HepG2 (cell line): ENCODE measurements at regions not wholly inside any gene's neighbourhood (a gene's known extent, or its start where the extent isn't known, plus 50 kb on each side); places are given as distances from the start of the nearest gene placed in this dataset.

Experiments
- ATAC-seq: fragments of 200-7000 bp; cut with Tn5 transposase; 3 replicates; pipeline ENCODE4 v1.9.1; 2020; ENCODE audit warnings: mild to moderate bottlenecking, moderate library complexity
- BruUV-seq: library from RNA; stranded (reverse); fragments of 400-500 nt; replicated peaks from 2 replicates; lab custom pipeline; 2021; lab: Mats Ljungman, UMichigan
- CTCF ChIA-PET: fragments of 300-600 bp; formaldehyde crosslinking; extraction: SDS; loops from one replicate; lab custom pipeline; 2021; ENCODE audit warnings: low total read pairs, inconsistent platforms, low intra/inter-chr PET ratio; lab: Yijun Ruan, JAX
- POLR2A ChIA-PET: fragments of 350-600 bp; sonication (Branson Sonifier 250); formaldehyde crosslinking; loops from one replicate; lab custom pipeline; 2020; ENCODE audit warnings: antibody characterized with exemption, inconsistent platforms; lab: Yijun Ruan, JAX
- DNase-seq: peaks from one replicate; pipeline ENCODE4 v3.0.0-alpha.2; 2015; ENCODE audit warnings: low spot score
- FAIRE-seq: peaks from 3 replicates; lab custom pipeline; 2011; peaks lifted over from hg19 to GRCh38; lab: Jason Lieb, UNC
- H2AFZ ChIP-seq: one replicate; pipeline ENCODE4 v1.6.1; 2011; ENCODE audit warnings: low read length, inconsistent platforms
- H3K27ac ChIP-seq: fragments of 300-600 bp; 3 replicates; pipeline ENCODE4 v1.8.0; 2011; ENCODE audit warnings: mixed run types, mild to moderate bottlenecking, mixed read lengths, low read length, inconsistent platforms; ENCODE audit not compliant: insufficient read depth; ENCODE audit errors: extremely low read length
- H3K27me3 ChIP-seq, 2 experiments: fragments of 200-600 bp in 1 of 2; 2 replicates in 1 of 2; 3 replicates in 1 of 2; pipeline versions ENCODE4 v1.6.0 to v1.8.0; 2011; ENCODE audit warnings: low read length in 2 of 2, mild to moderate bottlenecking in 2 of 2, moderate library complexity in 2 of 2, inconsistent platforms in 1 of 2; ENCODE audit not compliant: insufficient read depth in 2 of 2, control insufficient read depth in 1 of 2
- H3K36me3 ChIP-seq, 2 experiments: fragments of 200-600 bp in 1 of 2; replicated peaks in 1 of 2; 2 replicates in 1 of 2; 3 replicates in 1 of 2; pipeline versions ENCODE4 v1.5.1 to v1.8.0; 2011; ENCODE audit warnings: low read length in 2 of 2, inconsistent platforms in 1 of 2; ENCODE audit not compliant: insufficient read depth in 2 of 2, control insufficient read depth in 1 of 2
- H3K4me1 ChIP-seq: 2 replicates; pipeline ENCODE4 v1.5.1; 2012; ENCODE audit warnings: low read length, inconsistent platforms; ENCODE audit not compliant: insufficient read depth
- H3K4me2 ChIP-seq: 2 replicates; pipeline ENCODE4 v1.6.0; 2011; ENCODE audit warnings: low read depth, low read length, inconsistent platforms
- H3K4me3 ChIP-seq, 3 experiments: fragments of 200-600 bp in 1 of 3; sonication (generic), shearing (Covaris generic) in 1 of 3; replicated peaks in 1 of 3; 2 replicates each; pipeline ENCODE4 v1.5.1; 2011 to 2016; ENCODE audit warnings: low read length in 3 of 3, inconsistent platforms in 2 of 3, low read depth in 2 of 3, mild to moderate bottlenecking in 2 of 3, control low read depth in 1 of 3, mixed read lengths in 1 of 3; ENCODE audit not compliant: insufficient read depth in 1 of 3
- H3K79me2 ChIP-seq: one replicate; pipeline ENCODE4 v1.6.1; 2011; ENCODE audit warnings: low read length, inconsistent platforms; ENCODE audit not compliant: insufficient read depth
- H3K9ac ChIP-seq: 2 replicates; pipeline ENCODE4 v1.6.0; 2011; ENCODE audit warnings: mild to moderate bottlenecking, low read depth, low read length, inconsistent platforms; ENCODE audit not compliant: insufficient read depth
- H3K9me3 ChIP-seq: 2 replicates; pipeline ENCODE4 v1.5.1; 2012; ENCODE audit warnings: mild to moderate bottlenecking, low read length
- H4K20me1 ChIP-seq: 2 replicates; pipeline ENCODE4 v1.6.0; 2011; ENCODE audit warnings: inconsistent platforms, mild to moderate bottlenecking, low read length, moderate library complexity; ENCODE audit not compliant: insufficient read depth
- ATF7 ChIP-seq, 2 experiments: fragments of 450-650 bp in 1 of 2; sonication (generic) in 1 of 2; formaldehyde crosslinking in 1 of 2; IDR thresholded peaks; 2 replicates each; pipeline versions ENCODE4 v1.4.0 to v1.6.1; 2016 to 2020; ENCODE audit warnings: antibody characterized with exemption in 1 of 2, mild to moderate bottlenecking in 1 of 2, missing genetic modification reagents in 1 of 2
- CCAR2 ChIP-seq: fragments of 200-400 bp; formaldehyde crosslinking; optimal IDR thresholded peaks from 2 replicates; pipeline ENCODE3; 2018; ENCODE audit warnings: low read depth, mild to moderate bottlenecking, low read length, moderate library complexity
- CHCHD3 ChIP-seq: sonication (generic); formaldehyde crosslinking; IDR thresholded peaks from 2 replicates; pipeline ENCODE4 v1.8.0; 2022; ENCODE audit warnings: mild to moderate bottlenecking, missing genetic modification reagents, moderate library complexity
- CREB1 ChIP-seq, 2 experiments: fragments of 450-650 bp in 1 of 2; IDR thresholded peaks; 2 replicates each; pipeline ENCODE4 v1.6.1; 2016 to 2017; ENCODE audit warnings: control low read depth in 1 of 2, mild to moderate bottlenecking in 1 of 2, missing compliant biosample characterization in 1 of 2, missing genetic modification characterization in 1 of 2
- DMAP1 ChIP-seq: IDR thresholded peaks from 2 replicates; pipeline ENCODE4 v1.6.1; 2016
- FOSL1 ChIP-seq: sonication (generic); formaldehyde crosslinking; IDR thresholded peaks from 2 replicates; pipeline ENCODE4 v1.9.0; 2021; ENCODE audit warnings: missing genetic modification reagents, borderline replicate concordance
- ZNF609 ChIP-seq: sonication (generic); formaldehyde crosslinking; IDR thresholded peaks from 2 replicates; pipeline ENCODE4 v1.4.0; 2020; ENCODE audit warnings: mild to moderate bottlenecking, missing genetic modification reagents, borderline replicate concordance
- WGBS: methylation state at CpG from one replicate; pipeline ENCODE4 v1.1.6; 2017; ENCODE audit warnings: low lambda C conversion rate; 5-methylcytosine and 5-hydroxymethylcytosine counted together
- in situ Hi-C: cut with HindIII; loops from 2 replicates; pipeline ENCODE4 v1.10.0; 2017; ENCODE audit warnings: low pct_unique_long_range_greater_than_20kb; ENCODE audit not compliant: extremely low pct_ligation_motif_present
- intact Hi-C: fragments of 100-400 bp; cut with micrococcal nuclease; formaldehyde crosslinking; loops from one replicate; pipeline ENCODE4 v1.10.0; 2022; ENCODE audit not compliant: unreplicated experiment

GRCh38 chr9:119844431-119844830 lies 475.2 kb upstream of the BRINP1 start:
- Histone ChIP-seq H2AFZ (no peak overlapping the region), H3K9ac (no peak overlapping the region), H3K4me3 (no peak overlapping the region), H3K36me3 (no peaks in the 10 kb centered on the region), H3K79me2 (no peaks in the 10 kb centered on the region), H3K27ac (no peak overlapping the region), H3K9me3 (no peaks in the 10 kb centered on the region), H3K27me3 (no peaks in the 10 kb centered on the region), H3K4me1 (no peaks in the 10 kb centered on the region), H3K4me2 (no peak overlapping the region), H4K20me1 (no peaks in the 10 kb centered on the region)
- no peak for FAIRE-seq
- in situ Hi-C loops = no loop called here
- 24% methylated on average over 3 of the region's 3 CpGs for WGBS
- no peak for TF ChIP-seq ZNF609
- intact Hi-C loops = no loop called here
- no peak for DNase-seq
- ChIA-PET POLR2A (no interaction called here), CTCF (no interaction called here)
- BruUV-seq = no TSS peak
- no peak for ATAC-seq

GRCh38 chr9:119841016-119841415 lies 471.8 kb upstream of the BRINP1 start:
- Histone ChIP-seq H2AFZ (no peak overlapping the region), H3K36me3 (no peaks in the 10 kb centered on the region), H3K9me3 (no peaks in the 10 kb centered on the region), H3K4me2 (no peak overlapping the region)
- POLR2A ChIA-PET = no interaction called here
- WGBS = 31% methylated on average over 2 of the region's 2 CpGs
- no peak for ATAC-seq
- BruUV-seq = no TSS peak
- FAIRE-seq = no peak
- intact Hi-C loops = no loop called here
- TF ChIP-seq CHCHD3 (CRISPR knock-in tag) = no peak
- TF ChIP-seq CCAR2 = no peak
- no peak for TF ChIP-seq DMAP1 (CRISPR knock-in tag)
- no peak for TF ChIP-seq FOSL1
- TF ChIP-seq ATF7 (IDR thresholded peaks at IDR 0.05) = peak; percentile 94
- no peak for TF ChIP-seq ATF7 (CRISPR knock-in tag; IDR thresholded peaks at IDR 0.05)
- peak; percentile 80 for TF ChIP-seq CREB1 (IDR thresholded peaks at IDR 0.05)
- no peak for TF ChIP-seq CREB1 (CRISPR knock-in tag; IDR thresholded peaks at IDR 0.05)
- TF ChIP-seq, all 625 proteins: peak for 2
- Histone ChIP-seq H4K20me1 (no peaks in the 10 kb centered on the region), H3K27ac (no peak overlapping the region), H3K4me1 (no peaks in the 10 kb centered on the region), H3K4me3 (no peak overlapping the region), H3K79me2 (no peaks in the 10 kb centered on the region), H3K9ac (no peak overlapping the region), H3K27me3 (no peaks in the 10 kb centered on the region)
- in situ Hi-C loops = no loop called here
- DNase-seq = no peak
- CTCF ChIA-PET = no interaction called here
